Peyer's patch (tissue), 4 donors: ENCODE measurements at regions not wholly inside any gene's neighbourhood (a gene's known extent, or its start where the extent isn't known, plus 50 kb on each side); places are given as distances from the start of the nearest gene placed in this dataset.

ENCODE experiments used
- DNase-seq, 3 donors: peaks; one replicate each; pipeline ENCODE4 v3.0.0-alpha.2; 2017 to 2019
- H3K27ac ChIP-seq, 4 donors: fragments of 200-600 bp; sonication (generic); one replicate each; pipeline ENCODE4 v1.5.1; 2016 to 2019
- H3K27me3 ChIP-seq, 2 donors: fragments of 200-600 bp; sonication (generic); one replicate each; pipeline ENCODE4 v1.5.1; 2019
- H3K36me3 ChIP-seq, 3 donors: fragments of 200-600 bp; sonication (generic); one replicate each; pipeline ENCODE4 v1.5.1; 2016 to 2019
- H3K4me1 ChIP-seq, 4 donors: fragments of 200-600 bp; sonication (generic); one replicate each; pipeline ENCODE4 v1.5.1; 2016 to 2019
- H3K4me3 ChIP-seq, 4 donors: fragments of 200-600 bp; sonication (generic); 1 replicate in 3 of 4; 2 replicates in 1 of 4; pipeline ENCODE4 v1.5.1; 2016 to 2019; ENCODE audit warnings: mild to moderate bottlenecking in 1 of 4
- H3K9me3 ChIP-seq, 4 donors: fragments of 200-600 bp; sonication (generic); one replicate each; pipeline ENCODE4 v1.5.1; 2016 to 2019; ENCODE audit warnings: mild to moderate bottlenecking in 1 of 4
- POLR2A ChIP-seq, 2 donors: fragments of 450-650 bp; IDR thresholded peaks; one replicate each; pipeline ENCODE4 v1.5.1; 2017; ENCODE audit warnings: antibody characterized with exemption in 2 of 2, mild to moderate bottlenecking in 2 of 2, moderate library complexity in 2 of 2
- TF ChIP-seq, protein P1 (sequence below), 6 experiments: fragments of 450-650 bp in 4 of 6; fragments of 200-600 bp in 2 of 6; sonication (generic) in 1 of 6; IDR thresholded peaks; one replicate each; pipeline ENCODE4 v1.5.1; 2017 to 2019; ENCODE audit warnings: antibody characterized with exemption in 6 of 6, mild to moderate bottlenecking in 3 of 6, moderate library complexity in 1 of 6

DNA sequence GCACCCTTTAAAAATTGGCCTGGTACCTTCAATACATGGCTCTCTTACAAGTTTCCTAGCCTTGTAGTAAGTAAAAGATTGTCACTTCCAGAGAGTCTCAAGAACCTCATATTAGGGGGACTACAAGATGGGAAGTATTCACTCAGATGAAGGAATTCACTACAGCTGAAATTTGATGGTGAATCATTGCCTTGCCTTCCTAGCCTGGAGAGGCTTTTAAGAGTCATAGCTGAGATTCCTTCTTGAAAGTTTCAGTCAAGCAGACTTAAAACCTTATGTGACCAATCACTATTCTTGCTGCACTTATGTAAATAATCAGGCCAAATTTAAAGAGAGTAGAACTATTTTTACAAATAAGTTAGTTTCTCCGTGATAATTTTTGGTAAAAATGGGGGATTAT, 451.6 kb downstream of the TRHDE start:
- TF ChIP-seq POLR2A (IDR thresholded peaks at IDR 0.05) = no peak
- TF ChIP-seq, protein P1, sequence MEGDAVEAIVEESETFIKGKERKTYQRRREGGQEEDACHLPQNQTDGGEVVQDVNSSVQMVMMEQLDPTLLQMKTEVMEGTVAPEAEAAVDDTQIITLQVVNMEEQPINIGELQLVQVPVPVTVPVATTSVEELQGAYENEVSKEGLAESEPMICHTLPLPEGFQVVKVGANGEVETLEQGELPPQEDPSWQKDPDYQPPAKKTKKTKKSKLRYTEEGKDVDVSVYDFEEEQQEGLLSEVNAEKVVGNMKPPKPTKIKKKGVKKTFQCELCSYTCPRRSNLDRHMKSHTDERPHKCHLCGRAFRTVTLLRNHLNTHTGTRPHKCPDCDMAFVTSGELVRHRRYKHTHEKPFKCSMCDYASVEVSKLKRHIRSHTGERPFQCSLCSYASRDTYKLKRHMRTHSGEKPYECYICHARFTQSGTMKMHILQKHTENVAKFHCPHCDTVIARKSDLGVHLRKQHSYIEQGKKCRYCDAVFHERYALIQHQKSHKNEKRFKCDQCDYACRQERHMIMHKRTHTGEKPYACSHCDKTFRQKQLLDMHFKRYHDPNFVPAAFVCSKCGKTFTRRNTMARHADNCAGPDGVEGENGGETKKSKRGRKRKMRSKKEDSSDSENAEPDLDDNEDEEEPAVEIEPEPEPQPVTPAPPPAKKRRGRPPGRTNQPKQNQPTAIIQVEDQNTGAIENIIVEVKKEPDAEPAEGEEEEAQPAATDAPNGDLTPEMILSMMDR (IDR thresholded peaks at IDR 0.05) = no peak
- DNase-seq = no peak
- Histone ChIP-seq H3K9me3 (no peaks in the 10 kb centered on the region), H3K4me1 (no peaks in the 10 kb centered on the region), H3K4me3 (no peak overlapping the region), H3K27ac (no peak overlapping the region), H3K36me3 (no peaks in the 10 kb centered on the region), H3K27me3 (no peaks in the 10 kb centered on the region)

DNA sequence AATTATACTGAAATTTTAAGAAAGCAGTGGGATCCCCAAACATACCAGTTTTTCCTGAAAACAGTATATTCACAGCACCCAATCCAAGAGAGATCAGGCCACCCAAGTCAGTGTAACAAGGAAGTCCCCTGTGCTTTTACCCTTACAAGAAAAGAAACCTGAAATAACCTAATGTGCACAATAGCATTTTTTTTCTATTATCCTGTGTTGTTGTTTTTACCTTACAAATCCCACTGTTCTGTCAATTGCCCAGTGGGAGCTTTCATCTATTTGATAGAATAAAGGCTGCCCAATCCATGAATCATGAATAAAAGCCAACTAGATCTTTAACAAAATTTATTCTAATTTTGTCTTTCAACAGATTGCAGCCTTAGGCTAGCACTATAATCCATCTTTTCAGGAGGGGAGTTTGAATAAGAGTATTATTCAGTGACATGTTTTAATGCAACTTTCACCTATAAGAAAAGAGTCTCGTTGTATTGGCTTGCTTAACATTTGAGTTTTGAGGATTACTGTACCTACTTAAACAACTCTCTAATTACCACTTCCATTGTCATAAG, 457.4 kb downstream of the TRHDE start:
- Histone ChIP-seq H3K27ac (no peak overlapping the region), H3K27me3 (no peaks in the 10 kb centered on the region), H3K9me3 (no peaks in the 10 kb centered on the region), H3K4me1 (no peaks in the 10 kb centered on the region), H3K4me3 (no peak overlapping the region), H3K36me3 (no peaks in the 10 kb centered on the region)
- DNase-seq = no peak
- TF ChIP-seq, protein P1 (IDR thresholded peaks at IDR 0.05) = no peak
- TF ChIP-seq POLR2A (IDR thresholded peaks at IDR 0.05) = no peak

DNA sequence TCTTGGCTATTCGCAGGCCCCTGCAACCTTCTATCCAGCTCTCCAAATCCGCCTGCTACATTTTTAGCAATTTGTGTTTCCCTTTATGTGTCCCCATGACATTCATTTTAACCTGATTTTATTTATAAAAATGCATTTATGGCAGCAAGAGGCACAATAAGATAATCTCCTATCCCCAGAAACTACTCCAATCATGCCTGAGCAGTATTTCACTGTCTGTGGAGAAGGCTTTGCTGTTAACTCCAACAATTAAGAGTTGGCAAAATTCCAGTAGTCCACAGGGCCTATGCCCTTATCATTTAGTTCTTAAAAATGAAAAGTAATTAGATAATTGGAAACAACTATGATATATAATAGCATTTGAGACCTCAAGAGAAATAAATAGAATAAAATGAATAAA, 462.4 kb downstream of the TRHDE start:
- no peaks in the 10 kb centered on the region for H3K4me1 ChIP-seq
- H3K27me3 ChIP-seq = no peaks in the 10 kb centered on the region
- no peak for DNase-seq
- TF ChIP-seq, protein P1 (IDR thresholded peaks at IDR 0.05) = no peak
- no peak for TF ChIP-seq POLR2A (IDR thresholded peaks at IDR 0.05)
- no peak overlapping the region for H3K27ac ChIP-seq
- H3K4me3 ChIP-seq = no peak overlapping the region
- no peaks in the 10 kb centered on the region for H3K36me3 ChIP-seq
- no peaks in the 10 kb centered on the region for H3K9me3 ChIP-seq

DNA sequence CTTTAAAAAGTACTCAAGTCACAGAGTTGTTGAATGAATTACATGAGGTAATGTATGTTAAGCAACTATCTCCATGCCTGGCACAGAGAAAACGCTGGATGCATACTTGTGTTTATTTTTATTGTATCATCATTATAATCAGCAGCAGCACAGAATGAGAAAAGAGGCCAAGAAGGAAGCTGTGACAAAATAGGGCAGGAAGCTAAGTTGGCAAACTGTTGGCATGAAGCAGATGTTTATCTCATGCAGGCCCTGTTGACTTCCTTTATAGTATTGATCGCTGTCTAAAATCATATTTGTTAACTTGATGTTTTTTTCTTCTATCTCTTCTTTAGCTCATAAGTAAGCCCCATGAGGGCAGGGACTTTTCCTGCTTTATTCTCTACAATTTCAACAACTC, 466.6 kb downstream of the TRHDE start:
- Histone ChIP-seq H3K9me3 (no peaks in the 10 kb centered on the region), H3K27me3 (no peaks in the 10 kb centered on the region), H3K36me3 (no peaks in the 10 kb centered on the region), H3K4me1 (no peaks in the 10 kb centered on the region), H3K27ac (no peak overlapping the region), H3K4me3 (no peak overlapping the region)
- TF ChIP-seq POLR2A (IDR thresholded peaks at IDR 0.05) = no peak
- TF ChIP-seq, protein P1 (IDR thresholded peaks at IDR 0.05) = no peak
- no peak for DNase-seq

DNA sequence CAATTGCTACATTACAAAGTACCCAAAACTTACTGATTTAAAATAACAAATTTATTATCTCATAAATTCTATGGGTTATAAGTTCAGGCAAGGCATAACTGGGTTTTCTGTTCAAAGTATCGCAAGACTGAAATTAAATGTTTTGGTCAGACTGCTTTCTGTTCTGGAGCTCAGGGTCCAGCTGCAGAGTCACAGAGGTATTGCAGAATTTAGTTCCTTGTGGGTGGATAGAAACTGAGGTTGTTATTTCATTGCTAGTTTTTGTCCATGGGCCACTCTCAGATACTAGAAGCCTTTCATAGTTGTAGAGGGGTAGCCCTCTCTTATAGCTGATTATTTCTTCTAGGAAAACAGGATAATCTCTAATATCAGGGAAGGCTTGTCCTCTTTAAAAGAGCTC, 467.9 kb downstream of the TRHDE start:
- Histone ChIP-seq H3K27me3 (no peaks in the 10 kb centered on the region), H3K27ac (no peak overlapping the region), H3K36me3 (no peaks in the 10 kb centered on the region), H3K4me1 (no peaks in the 10 kb centered on the region), H3K4me3 (no peak overlapping the region), H3K9me3 (no peaks in the 10 kb centered on the region)
- no peak for DNase-seq
- TF ChIP-seq, protein P1 (IDR thresholded peaks at IDR 0.05) = no peak
- TF ChIP-seq POLR2A (IDR thresholded peaks at IDR 0.05) = no peak

DNA sequence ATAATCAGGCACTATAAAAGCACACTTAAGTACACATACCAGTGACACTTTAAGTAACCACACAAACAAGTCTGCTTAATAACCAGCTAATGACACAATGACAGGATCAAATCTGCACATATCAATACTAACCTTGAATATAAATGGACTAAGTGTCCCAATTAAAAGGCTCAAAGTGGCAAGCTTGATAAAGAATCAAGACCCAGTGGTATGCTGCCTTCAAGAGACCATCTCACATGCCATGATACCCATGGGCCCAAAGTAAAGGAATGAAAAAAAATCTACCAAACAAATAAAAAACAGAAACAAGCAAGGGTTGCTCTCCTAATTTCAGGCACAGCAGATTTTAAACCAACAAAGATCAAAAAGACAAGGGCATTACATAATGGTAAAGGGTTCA, 470.4 kb downstream of the TRHDE start:
- no peak for TF ChIP-seq POLR2A (IDR thresholded peaks at IDR 0.05)
- TF ChIP-seq, protein P1 (IDR thresholded peaks at IDR 0.05) = no peak
- H3K27me3 ChIP-seq = no peaks in the 10 kb centered on the region
- no peak overlapping the region for H3K4me3 ChIP-seq
- no peaks in the 10 kb centered on the region for H3K4me1 ChIP-seq
- no peaks in the 10 kb centered on the region for H3K9me3 ChIP-seq
- H3K36me3 ChIP-seq = no peaks in the 10 kb centered on the region
- no peak for DNase-seq
- no peak overlapping the region for H3K27ac ChIP-seq
